Body of pancreas (tissue), 4 donors: ENCODE measurements at regions not wholly inside any gene's neighbourhood (a gene's known extent, or its start where the extent isn't known, plus 50 kb on each side); places are given as distances from the start of the nearest gene placed in this dataset.

Experiments
- POLR2A ChIP-seq, 3 donors: fragments of 450-650 bp; IDR thresholded peaks; one replicate each; pipeline ENCODE4 v1.6.1; 2016; ENCODE audit warnings: antibody characterized with exemption in 3 of 3, mild to moderate bottlenecking in 2 of 3
- TF ChIP-seq, protein P1 (sequence below), 7 experiments: fragments of 450-650 bp in 4 of 7; fragments of 200-600 bp in 3 of 7; sonication (generic) in 3 of 7; IDR thresholded peaks; one replicate each; pipeline ENCODE4 v1.5.1; 2016 to 2019; ENCODE audit warnings: antibody characterized with exemption in 7 of 7

DNA sequence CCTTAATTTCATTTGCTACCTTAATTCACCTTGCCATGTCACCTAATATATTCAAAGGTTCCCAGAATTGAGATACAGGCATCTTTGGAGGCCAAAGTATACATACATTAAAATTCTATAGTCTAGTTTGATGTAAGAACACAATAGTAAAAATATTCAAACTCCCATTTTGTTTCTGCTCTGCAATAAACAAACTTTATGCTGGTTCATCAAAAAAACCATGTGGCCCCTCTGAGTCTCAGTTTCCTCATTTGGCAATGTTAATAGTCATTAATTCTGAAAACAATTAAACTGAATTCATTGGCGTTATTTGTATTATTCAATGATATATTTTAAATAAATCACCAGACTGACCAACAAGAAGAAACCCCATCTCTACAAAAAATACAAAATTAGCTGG, 639.4 kb upstream of the INTU start:
- TF ChIP-seq, protein P1, sequence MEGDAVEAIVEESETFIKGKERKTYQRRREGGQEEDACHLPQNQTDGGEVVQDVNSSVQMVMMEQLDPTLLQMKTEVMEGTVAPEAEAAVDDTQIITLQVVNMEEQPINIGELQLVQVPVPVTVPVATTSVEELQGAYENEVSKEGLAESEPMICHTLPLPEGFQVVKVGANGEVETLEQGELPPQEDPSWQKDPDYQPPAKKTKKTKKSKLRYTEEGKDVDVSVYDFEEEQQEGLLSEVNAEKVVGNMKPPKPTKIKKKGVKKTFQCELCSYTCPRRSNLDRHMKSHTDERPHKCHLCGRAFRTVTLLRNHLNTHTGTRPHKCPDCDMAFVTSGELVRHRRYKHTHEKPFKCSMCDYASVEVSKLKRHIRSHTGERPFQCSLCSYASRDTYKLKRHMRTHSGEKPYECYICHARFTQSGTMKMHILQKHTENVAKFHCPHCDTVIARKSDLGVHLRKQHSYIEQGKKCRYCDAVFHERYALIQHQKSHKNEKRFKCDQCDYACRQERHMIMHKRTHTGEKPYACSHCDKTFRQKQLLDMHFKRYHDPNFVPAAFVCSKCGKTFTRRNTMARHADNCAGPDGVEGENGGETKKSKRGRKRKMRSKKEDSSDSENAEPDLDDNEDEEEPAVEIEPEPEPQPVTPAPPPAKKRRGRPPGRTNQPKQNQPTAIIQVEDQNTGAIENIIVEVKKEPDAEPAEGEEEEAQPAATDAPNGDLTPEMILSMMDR (IDR thresholded peaks at IDR 0.05): no peak
- no peak for TF ChIP-seq POLR2A (IDR thresholded peaks at IDR 0.05)
